ENCODE measurements at regions not wholly inside any gene's neighbourhood (a gene's known extent, or its start where the extent isn't known, plus 50 kb on each side); places are given as distances from the start of the nearest gene placed in this dataset.

- no peak for TF ChIP-seq PAX5 (IDR thresholded peaks at IDR 0.05; ENCODE audit: insufficient read depth, low read length, severe bottlenecking)
- no peak for TF ChIP-seq SPI1 (IDR thresholded peaks at IDR 0.05; ENCODE audit: low read depth, low read length)
- no peak for TF ChIP-seq POLR2A (IDR thresholded peaks at IDR 0.05; ENCODE audit: low read depth, low read length)
- TF ChIP-seq TAF1 (IDR thresholded peaks at IDR 0.05; ENCODE audit: low read depth, low read length), result no peak
- no peak for TF ChIP-seq POLR2AphosphoS5 (IDR thresholded peaks at IDR 0.05; ENCODE audit: low read depth, low read length)
- TF ChIP-seq POU2F2 (IDR thresholded peaks at IDR 0.05; ENCODE audit: low read depth, low read length), result no peak
- DNase-seq (ENCODE audit: insufficient read length, low spot score) (no peak), FAIRE-seq (no peak)
Observed at GRCh38 chr13:30359991-30360390, 52.6 kb upstream of the KATNAL1 start.

GRCh38 chr13:30360586-30360985 lies 53.2 kb upstream of the KATNAL1 start:
- FAIRE-seq, result no peak
- no peak for TF ChIP-seq POU2F2 (IDR thresholded peaks at IDR 0.05; ENCODE audit: low read depth, low read length)
- no peak for TF ChIP-seq TAF1 (IDR thresholded peaks at IDR 0.05; ENCODE audit: low read depth, low read length)
- TF ChIP-seq SPI1 (IDR thresholded peaks at IDR 0.05; ENCODE audit: low read depth, low read length), result no peak
- no peak for TF ChIP-seq PAX5 (IDR thresholded peaks at IDR 0.05; ENCODE audit: insufficient read depth, low read length, severe bottlenecking)
- no peak for TF ChIP-seq POLR2AphosphoS5 (IDR thresholded peaks at IDR 0.05; ENCODE audit: low read depth, low read length)
- TF ChIP-seq POLR2A (IDR thresholded peaks at IDR 0.05; ENCODE audit: low read depth, low read length), result no peak
- DNase-seq (ENCODE audit: insufficient read length, low spot score), result no peak

GRCh38 chr13:30362005-30362788 lies 54.8 kb upstream of the KATNAL1 start:
- DNase-seq (ENCODE audit: insufficient read length, low spot score) (no peak), FAIRE-seq (no peak)
- TF ChIP-seq SPI1 (IDR thresholded peaks at IDR 0.05; ENCODE audit: low read depth, low read length) (no peak), POLR2A (IDR thresholded peaks at IDR 0.05; ENCODE audit: low read depth, low read length) (no peak), PAX5 (IDR thresholded peaks at IDR 0.05; ENCODE audit: insufficient read depth, low read length, severe bottlenecking) (no peak), POLR2AphosphoS5 (IDR thresholded peaks at IDR 0.05; ENCODE audit: low read depth, low read length) (no peak), TAF1 (IDR thresholded peaks at IDR 0.05; ENCODE audit: low read depth, low read length) (no peak), POU2F2 (IDR thresholded peaks at IDR 0.05; ENCODE audit: low read depth, low read length) (no peak)

DNA sequence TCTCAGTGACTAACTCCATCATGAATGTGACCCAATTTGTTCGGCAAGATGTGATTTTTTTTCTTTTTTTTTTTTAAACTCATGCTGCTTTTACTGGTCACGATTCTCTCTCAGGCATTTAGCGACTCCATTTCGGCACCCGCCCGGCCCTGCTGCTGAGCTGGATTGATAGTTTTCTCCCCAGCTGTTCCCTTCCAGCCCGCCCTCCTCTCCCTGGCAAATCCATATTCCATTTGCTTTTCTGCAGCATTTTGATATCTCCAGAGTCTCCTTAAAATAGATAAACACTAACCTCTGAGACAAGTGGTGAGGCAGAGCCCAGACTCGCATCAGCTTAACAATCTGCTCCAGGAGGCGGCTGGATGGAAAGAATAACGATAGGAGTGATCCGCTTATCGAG lies 55.5 kb upstream of the KATNAL1 start:
- DNase-seq (ENCODE audit: insufficient read length, low spot score) (no peak), FAIRE-seq (no peak)
- TF ChIP-seq TAF1 (IDR thresholded peaks at IDR 0.05; ENCODE audit: low read depth, low read length) (no peak), POLR2AphosphoS5 (IDR thresholded peaks at IDR 0.05; ENCODE audit: low read depth, low read length) (no peak)

- no peak for FAIRE-seq
- no peak for TF ChIP-seq SPI1 (IDR thresholded peaks at IDR 0.05; ENCODE audit: low read depth, low read length)
- TF ChIP-seq POLR2AphosphoS5 (IDR thresholded peaks at IDR 0.05; ENCODE audit: low read depth, low read length), result no peak
- TF ChIP-seq PAX5 (IDR thresholded peaks at IDR 0.05; ENCODE audit: insufficient read depth, low read length, severe bottlenecking), result no peak
- no peak for TF ChIP-seq TAF1 (IDR thresholded peaks at IDR 0.05; ENCODE audit: low read depth, low read length)
Observed at GRCh38 chr13:30363725-30364124, 56.4 kb upstream of the KATNAL1 start.

GRCh38 chr13:30364133-30364532 lies 56.8 kb upstream of the KATNAL1 start:
- TF ChIP-seq POLR2A (IDR thresholded peaks at IDR 0.05; ENCODE audit: low read depth, low read length) (no peak), POLR2AphosphoS5 (IDR thresholded peaks at IDR 0.05; ENCODE audit: low read depth, low read length) (no peak), PAX5 (IDR thresholded peaks at IDR 0.05; ENCODE audit: insufficient read depth, low read length, severe bottlenecking) (no peak), SPI1 (IDR thresholded peaks at IDR 0.05; ENCODE audit: low read depth, low read length) (no peak), TAF1 (IDR thresholded peaks at IDR 0.05; ENCODE audit: low read depth, low read length) (no peak), POU2F2 (IDR thresholded peaks at IDR 0.05; ENCODE audit: low read depth, low read length) (no peak)
- FAIRE-seq (no peak), DNase-seq (ENCODE audit: insufficient read length, low spot score) (no peak)

More at GRCh38 chr13:30363725-30364124, 56.4 kb upstream of the KATNAL1 start:
- no peak for DNase-seq (ENCODE audit: insufficient read length, low spot score)

DNA sequence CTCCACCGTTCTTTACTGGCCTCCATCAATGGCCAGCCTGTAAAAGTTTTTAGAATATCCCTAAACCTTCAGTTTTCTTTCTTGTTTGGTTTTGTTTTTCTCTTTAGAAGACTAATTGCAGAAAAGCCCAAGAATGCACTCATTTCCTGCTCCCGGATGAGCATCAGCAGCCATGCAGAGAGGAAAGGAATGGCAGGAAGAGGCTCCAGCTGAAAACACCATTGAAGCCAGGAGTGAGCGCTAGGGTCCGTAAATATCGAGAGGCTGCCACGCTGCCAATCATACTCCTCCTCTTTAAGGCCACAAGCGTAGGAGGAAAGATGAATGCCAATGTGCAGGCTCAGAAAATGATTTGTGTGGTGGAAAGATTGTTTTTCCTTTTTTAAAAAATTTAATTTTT lies 57.4 kb upstream of the UBE2L5 start:
- TF ChIP-seq SPI1 (IDR thresholded peaks at IDR 0.05; ENCODE audit: low read depth, low read length), result no peak
- no peak for TF ChIP-seq TAF1 (IDR thresholded peaks at IDR 0.05; ENCODE audit: low read depth, low read length)
- TF ChIP-seq PAX5 (IDR thresholded peaks at IDR 0.05; ENCODE audit: insufficient read depth, low read length, severe bottlenecking), result no peak
- no peak for TF ChIP-seq POU2F2 (IDR thresholded peaks at IDR 0.05; ENCODE audit: low read depth, low read length)
- no peak for TF ChIP-seq POLR2AphosphoS5 (IDR thresholded peaks at IDR 0.05; ENCODE audit: low read depth, low read length)
- no peak for TF ChIP-seq POLR2A (IDR thresholded peaks at IDR 0.05; ENCODE audit: low read depth, low read length)
- FAIRE-seq (no peak), DNase-seq (ENCODE audit: insufficient read length, low spot score) (no peak)

DNA sequence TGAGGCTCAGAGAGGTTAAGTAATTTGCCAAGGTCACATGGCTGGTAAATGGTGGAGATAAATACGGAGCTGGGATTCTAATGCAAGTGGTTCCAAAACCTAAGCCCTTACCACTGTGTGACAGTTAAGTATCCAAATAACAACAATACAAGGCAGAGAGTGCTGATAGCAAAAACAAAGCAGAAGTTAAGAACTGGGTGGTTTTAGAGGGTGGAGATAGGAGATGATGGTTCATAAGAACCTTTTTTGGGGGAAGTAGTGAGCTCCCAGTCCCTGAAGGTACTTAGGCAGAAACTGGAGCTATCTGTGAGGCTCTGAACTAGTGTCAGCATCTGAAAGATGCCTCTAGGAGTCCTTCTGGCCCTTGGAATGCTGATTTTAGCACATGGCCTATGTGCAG lies 56.2 kb upstream of the UBE2L5 start:
- FAIRE-seq, result no peak
- TF ChIP-seq POLR2A (IDR thresholded peaks at IDR 0.05; ENCODE audit: low read depth, low read length) (no peak), SPI1 (IDR thresholded peaks at IDR 0.05; ENCODE audit: low read depth, low read length) (no peak), PAX5 (IDR thresholded peaks at IDR 0.05; ENCODE audit: insufficient read depth, low read length, severe bottlenecking) (no peak), TAF1 (IDR thresholded peaks at IDR 0.05; ENCODE audit: low read depth, low read length) (no peak), POU2F2 (IDR thresholded peaks at IDR 0.05; ENCODE audit: low read depth, low read length) (no peak), POLR2AphosphoS5 (IDR thresholded peaks at IDR 0.05; ENCODE audit: low read depth, low read length) (no peak)

GRCh38 chr13:30367296-30367695 lies 55.0 kb upstream of the UBE2L5 start:
- TF ChIP-seq POLR2A (IDR thresholded peaks at IDR 0.05; ENCODE audit: low read depth, low read length), result no peak
- TF ChIP-seq SPI1 (IDR thresholded peaks at IDR 0.05; ENCODE audit: low read depth, low read length), result no peak
- TF ChIP-seq POLR2AphosphoS5 (IDR thresholded peaks at IDR 0.05; ENCODE audit: low read depth, low read length), result no peak
- DNase-seq (ENCODE audit: insufficient read length, low spot score) (no peak), FAIRE-seq (no peak)

More for the DNA sequence above, 56.2 kb upstream of the UBE2L5 start:
- no peak for DNase-seq (ENCODE audit: insufficient read length, low spot score)

DNA sequence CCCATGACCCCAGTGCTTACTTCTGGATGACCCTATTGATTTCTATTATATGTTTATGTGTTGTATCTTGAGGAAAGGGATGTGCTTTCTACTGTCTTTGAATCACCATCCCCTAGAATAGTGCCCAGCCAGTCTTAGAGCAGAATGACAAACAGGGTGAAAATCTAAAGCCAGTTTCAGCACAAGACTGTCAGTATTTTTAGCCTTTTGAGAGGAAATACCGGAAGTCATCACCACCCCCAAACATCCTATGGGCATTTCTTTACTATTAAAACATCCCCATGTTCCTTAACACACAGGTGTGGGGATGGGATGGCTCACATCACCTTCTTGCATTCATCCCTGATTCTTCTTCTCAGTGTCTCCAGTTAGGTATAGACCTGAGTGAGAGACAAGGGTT lies 52.1 kb upstream of the UBE2L5 start:
- no peak for FAIRE-seq

More for the DNA sequence above, 52.1 kb upstream of the UBE2L5 start:
- TF ChIP-seq POU2F2 (IDR thresholded peaks at IDR 0.05; ENCODE audit: low read depth, low read length), result no peak
- no peak for TF ChIP-seq TAF1 (IDR thresholded peaks at IDR 0.05; ENCODE audit: low read depth, low read length)
- no peak for TF ChIP-seq POLR2A (IDR thresholded peaks at IDR 0.05; ENCODE audit: low read depth, low read length)
- no peak for TF ChIP-seq PAX5 (IDR thresholded peaks at IDR 0.05; ENCODE audit: insufficient read depth, low read length, severe bottlenecking)
- no peak for TF ChIP-seq SPI1 (IDR thresholded peaks at IDR 0.05; ENCODE audit: low read depth, low read length)
- no peak for TF ChIP-seq POLR2AphosphoS5 (IDR thresholded peaks at IDR 0.05; ENCODE audit: low read depth, low read length)
- no peak for DNase-seq (ENCODE audit: insufficient read length, low spot score)

Data from GM12891 (cell line).